ENCODE measurements at regions not wholly inside any gene's neighbourhood (a gene's known extent, or its start where the extent isn't known, plus 50 kb on each side); places are given as distances from the start of the nearest gene placed in this dataset.

GRCh38 chr1:198445872-198446271 is 94.6 kb downstream of the ATP6V1G3 start:
- Histone ChIP-seq H3K9me3 (ENCODE audit: control insufficient read depth, low read depth, low read length) (no peaks in the 10 kb centered on the region), H3K23me2 (ENCODE audit: insufficient read length, low read depth, low read length, poor library complexity, severe bottlenecking) (no peaks in the 10 kb centered on the region), H4K91ac (ENCODE audit: insufficient read length, low read depth, low read length) (no peak overlapping the region), H3K79me1 (ENCODE audit: insufficient read depth, low read depth, low read length, poor library complexity, severe bottlenecking) (no peaks in the 10 kb centered on the region), H3K23ac (ENCODE audit: insufficient read length, low read depth, low read length) (no peak overlapping the region), H4K20me1 (ENCODE audit: control insufficient read depth, insufficient read depth, insufficient read length) (no peaks in the 10 kb centered on the region), H3T11ph (ENCODE audit: low read length) (no peak overlapping the region), H2AK5ac (ENCODE audit: insufficient read length, low read length) (no peak overlapping the region), H4K8ac (replicated peaks; ENCODE audit: insufficient read length, low read depth, low read length) (no peak overlapping the region), H2BK12ac (ENCODE audit: insufficient read length, low read depth, low read length) (no peak overlapping the region), H3K4ac (ENCODE audit: low read depth, low read length) (no peak overlapping the region), H2AFZ (ENCODE audit: low read length) (no peak overlapping the region), H3K9ac (ENCODE audit: extremely low read depth, insufficient read length, low read length) (no peak overlapping the region), H3K27ac (ENCODE audit: insufficient read length, low read depth, low read length) (no peak overlapping the region), H4K5ac (ENCODE audit: insufficient read length, low read depth, low read length) (no peak overlapping the region), H3K79me2 (ENCODE audit: insufficient read depth, low read length) (no peaks in the 10 kb centered on the region), H3K4me1 (ENCODE audit: insufficient read depth, low read length) (no peaks in the 10 kb centered on the region), H3K27me3 (ENCODE audit: insufficient read depth, low read length) (no peaks in the 10 kb centered on the region), H3K14ac (ENCODE audit: insufficient read depth, low read length) (no peak overlapping the region), H3K56ac (ENCODE audit: insufficient read length, low read depth, low read length) (no peak overlapping the region), H3K18ac (ENCODE audit: insufficient read length, low read depth, low read length) (no peak overlapping the region), H2BK20ac (ENCODE audit: low read depth, low read length, poor library complexity, severe bottlenecking) (no peak overlapping the region), H2BK5ac (ENCODE audit: insufficient read length, low read length) (no peak overlapping the region), H2BK120ac (ENCODE audit: low read depth, low read length, poor library complexity, severe bottlenecking) (no peak overlapping the region), H2BK15ac (ENCODE audit: low read depth, low read length) (no peak overlapping the region), H3K4me2 (ENCODE audit: insufficient read depth, insufficient read length, low read length) (no peak overlapping the region)
- Mint-ChIP-seq H3K4me3 (no peak overlapping the region), H3K27me3 (ENCODE audit: low read depth) (no peaks in the 10 kb centered on the region), H3K27ac (no peak overlapping the region), H3K36me3 (ENCODE audit: insufficient read depth in 1 of 3, low read depth in 3 of 3) (no peaks in the 10 kb centered on the region), H3K4me1 (no peaks in the 10 kb centered on the region), H3K9me3 (no peaks in the 10 kb centered on the region)
- no CpG with 5 or more reads among the region's 3 CpGs for WGBS (ENCODE audit: extremely low coverage, insufficient read length, low lambda C conversion rate)
- DNase-seq, result no peak
- TF ChIP-seq CTCF (conservative IDR thresholded peaks at IDR 0.05), result no peak
